ENCODE measurements at regions not wholly inside any gene's neighbourhood (a gene's known extent, or its start where the extent isn't known, plus 50 kb on each side); places are given as distances from the start of the nearest gene placed in this dataset.

- H3K27me3 ChIP-seq: no peaks in the 10 kb centered on the region
- H3K36me3 ChIP-seq: no peaks in the 10 kb centered on the region
- H3K27ac ChIP-seq: peak overlapping the region; percentile 88 to 89
- peak overlapping the region in 1 of 3 donors; percentile 35 for H3K4me3 ChIP-seq
- H3K4me1 ChIP-seq: peaks cover 11 to 15% of the 10 kb centered on the region in 2 donors
- TF ChIP-seq POLR2A (IDR thresholded peaks at IDR 0.05): no peak
- TF ChIP-seq CTCF (IDR thresholded peaks at IDR 0.05): no peak
- no peak for TF ChIP-seq POLR2AphosphoS5 (IDR thresholded peaks at IDR 0.05)
- intact Hi-C loops (cut with DNase I; ENCODE audit: low total_unique reads): loop anchor here (1.0 kb wide), 1 partner anchor 13 kb away; no protein-coding TSS in a partner anchor
- DNase-seq (ENCODE audit: low spot score in 2 of 2): peak in 1 of 2 donors; percentile 15
- no peaks in the 10 kb centered on the region for H3K9me3 ChIP-seq
Observed at GRCh38 chr20:58017970-58018530, 210.4 kb downstream of the ANKRD60 start.

- Histone ChIP-seq H3K36me3 (no peaks in the 10 kb centered on the region), H3K4me3 (peak overlapping the region in 1 of 3 donors; percentile 35), H3K4me1 (peaks cover 11 to 15% of the 10 kb centered on the region in 2 donors), H3K9me3 (no peaks in the 10 kb centered on the region), H3K27me3 (no peaks in the 10 kb centered on the region), H3K27ac (peak overlapping the region; percentile 88 to 89)
- TF ChIP-seq POLR2AphosphoS5 (IDR thresholded peaks at IDR 0.05) (peak in 2 of 3 donors; percentile 23 to 47), POLR2A (IDR thresholded peaks at IDR 0.05) (no peak), CTCF (IDR thresholded peaks at IDR 0.05) (peak in 1 of 3 donors; percentile 40)
- DNase-seq (ENCODE audit: low spot score in 2 of 2): peak; percentile 81 to 96
- intact Hi-C loops (cut with DNase I; ENCODE audit: low total_unique reads): loop anchor here (1.0 kb wide), 1 partner anchor 14 kb away; no protein-coding TSS in a partner anchor
Observed at GRCh38 chr20:58017231-58017969, 211.1 kb downstream of the ANKRD60 start.

- DNase-seq (ENCODE audit: low spot score in 2 of 2): peak in 1 of 2 donors; percentile 13
- TF ChIP-seq POLR2AphosphoS5 (IDR thresholded peaks at IDR 0.05) (no peak), POLR2A (IDR thresholded peaks at IDR 0.05) (no peak), CTCF (IDR thresholded peaks at IDR 0.05) (no peak)
- H3K4me1 ChIP-seq: peaks cover 11 to 15% of the 10 kb centered on the region in 2 donors
- no peak overlapping the region for H3K4me3 ChIP-seq
- no peaks in the 10 kb centered on the region for H3K9me3 ChIP-seq
- H3K27me3 ChIP-seq: no peaks in the 10 kb centered on the region
- intact Hi-C loops (cut with DNase I; ENCODE audit: low total_unique reads): loop anchor here (1.0 kb wide), 1 partner anchor 15 kb away; no protein-coding TSS in a partner anchor
- H3K27ac ChIP-seq: peak overlapping the region; percentile 88 to 89
- no peaks in the 10 kb centered on the region for H3K36me3 ChIP-seq
Observed at GRCh38 chr20:58016779-58017178, 211.7 kb downstream of the ANKRD60 start.

- Histone ChIP-seq H3K4me3 (no peak overlapping the region), H3K27ac (no peak overlapping the region), H3K9me3 (no peaks in the 10 kb centered on the region), H3K4me1 (peaks cover 8 to 10% of the 10 kb centered on the region in 2 donors), H3K36me3 (no peaks in the 10 kb centered on the region), H3K27me3 (no peaks in the 10 kb centered on the region)
- TF ChIP-seq POLR2AphosphoS5 (IDR thresholded peaks at IDR 0.05) (no peak), POLR2A (IDR thresholded peaks at IDR 0.05) (no peak), CTCF (IDR thresholded peaks at IDR 0.05) (no peak)
- peak in 1 of 2 donors; percentile 13 for DNase-seq (ENCODE audit: low spot score in 2 of 2)
- intact Hi-C loops (cut with DNase I; ENCODE audit: low total_unique reads): no loop called here
Observed at GRCh38 chr20:58014628-58015315, 213.7 kb downstream of the ANKRD60 start.

Measured in breast epithelium (tissue), 4 donors.